Fibroblast of lung (primary cell): ENCODE measurements at regions not wholly inside any gene's neighbourhood (a gene's known extent, or its start where the extent isn't known, plus 50 kb on each side); places are given as distances from the start of the nearest gene placed in this dataset.

Source experiments
- DNase-seq, 2 donors: peaks; one replicate each; pipeline versions ENCODE4 v3.0.0 to v3.0.0-alpha.2; 2010; ENCODE audit warnings: low read depth in 2 of 2
- H2AFZ ChIP-seq: 2 replicates; pipeline ENCODE4 v1.5.1; 2012; ENCODE audit warnings: low read length, control low read depth, inconsistent platforms
- H3K27ac ChIP-seq: 2 replicates; pipeline ENCODE4 v1.5.1; 2011; ENCODE audit warnings: low read length, control low read depth; ENCODE audit not compliant: insufficient read depth
- H3K27me3 ChIP-seq: 2 replicates; pipeline ENCODE4 v1.5.1; 2011; ENCODE audit warnings: mild to moderate bottlenecking, low read length; ENCODE audit not compliant: control insufficient read depth, insufficient read depth
- H3K36me3 ChIP-seq: 2 replicates; pipeline ENCODE4 v1.5.1; 2011; ENCODE audit warnings: low read length; ENCODE audit not compliant: control insufficient read depth, insufficient read depth
- H3K4me1 ChIP-seq: 2 replicates; pipeline ENCODE4 v1.5.1; 2011; ENCODE audit warnings: low read length; ENCODE audit not compliant: control insufficient read depth, insufficient read depth; ENCODE audit errors: extremely low read depth
- H3K4me2 ChIP-seq: 2 replicates; pipeline ENCODE4 v1.5.1; 2011; ENCODE audit warnings: low read length, control low read depth; ENCODE audit not compliant: insufficient read depth; ENCODE audit errors: extremely low read depth
- H3K4me3 ChIP-seq, 4 experiments: fragments of 200-600 bp in 1 of 4; sonication (generic) in 1 of 4; replicated peaks in 1 of 4; 2 replicates each; pipeline ENCODE4 v1.5.1; 2011 to 2016; ENCODE audit warnings: low read length in 4 of 4, low read depth in 3 of 4, mild to moderate bottlenecking in 3 of 4, control low read depth in 2 of 4, inconsistent platforms in 1 of 4, mixed read lengths in 1 of 4; ENCODE audit not compliant: insufficient read depth in 1 of 4; ENCODE audit errors: control extremely low read depth in 1 of 4
- H3K79me2 ChIP-seq: 2 replicates; pipeline ENCODE4 v1.5.1; 2012; ENCODE audit warnings: mild to moderate bottlenecking, low read length, inconsistent platforms; ENCODE audit not compliant: control insufficient read depth, insufficient read depth
- H3K9ac ChIP-seq: 2 replicates; pipeline ENCODE4 v1.5.1; 2011; ENCODE audit warnings: mild to moderate bottlenecking, low read length, control low read depth; ENCODE audit not compliant: insufficient read depth
- H3K9me3 ChIP-seq: 2 replicates; pipeline ENCODE4 v1.5.1; 2012; ENCODE audit warnings: low read depth, low read length; ENCODE audit not compliant: control insufficient read depth, insufficient read depth
- H4K20me1 ChIP-seq: 2 replicates; pipeline ENCODE4 v1.5.1; 2011; ENCODE audit warnings: low read length; ENCODE audit not compliant: control insufficient read depth, insufficient read depth; ENCODE audit errors: extremely low read depth
- CTCF ChIP-seq, 2 donors: IDR thresholded peaks in 1 of 2; conservative IDR thresholded peaks in 1 of 2; 1 replicate in 1 of 2; 2 replicates in 1 of 2; pipeline ENCODE4 v1.5.1; 2011 to 2012; ENCODE audit warnings: low read length in 2 of 2, control low read depth in 1 of 2, inconsistent platforms in 1 of 2, low read depth in 1 of 2, mild to moderate bottlenecking in 1 of 2
- EZH2 ChIP-seq: IDR thresholded peaks from 2 replicates; pipeline ENCODE4 v1.5.1; 2012; ENCODE audit warnings: low read length, control low read depth, mild to moderate bottlenecking; ENCODE audit errors: missing control alignments

- no peaks in the 10 kb centered on the region for H3K9me3 ChIP-seq
- no peak for DNase-seq
- H3K36me3 ChIP-seq, result no peaks in the 10 kb centered on the region
- H3K4me3 ChIP-seq, result no peak overlapping the region
- no peak overlapping the region for H2AFZ ChIP-seq
- H3K27ac ChIP-seq, result no peak overlapping the region
- H4K20me1 ChIP-seq, result no peaks in the 10 kb centered on the region
- H3K79me2 ChIP-seq, result no peaks in the 10 kb centered on the region
- no peak overlapping the region for H3K9ac ChIP-seq
- H3K4me2 ChIP-seq, result no peak overlapping the region
- H3K27me3 ChIP-seq, result no peaks in the 10 kb centered on the region
- no peaks in the 10 kb centered on the region for H3K4me1 ChIP-seq
- TF ChIP-seq CTCF (conservative IDR thresholded peaks at IDR 0.05 in 1 of 2, IDR thresholded peaks at IDR 0.05 in 1 of 2; ENCODE audit: low read depth in 1 of 2, low read length in 2 of 2), result no peak
- TF ChIP-seq EZH2, result no peak
Observed at GRCh38 chr2:122863532-122863931, 1108.1 kb downstream of the TSN start.

DNA sequence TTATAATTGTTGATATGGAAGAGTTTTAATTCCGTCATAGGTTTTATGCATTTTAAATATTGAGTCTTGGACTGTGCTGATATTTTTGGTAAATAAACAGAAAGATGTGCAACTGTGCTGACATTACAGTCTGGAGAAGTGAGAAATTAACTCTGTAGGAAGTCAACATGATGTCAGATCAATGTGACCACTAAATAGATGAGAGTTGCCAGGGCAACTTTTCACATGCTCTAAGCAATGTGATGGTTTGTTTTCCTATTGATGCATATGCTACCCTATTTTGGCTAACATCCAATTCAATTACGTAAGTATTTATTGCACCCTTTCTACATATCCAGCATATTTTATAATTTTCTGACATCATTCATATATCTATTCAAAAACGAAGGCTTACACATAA is 1109.3 kb downstream of the TSN start:
- Histone ChIP-seq H3K4me2 (no peak overlapping the region), H4K20me1 (no peaks in the 10 kb centered on the region), H3K27me3 (no peaks in the 10 kb centered on the region), H3K9me3 (no peaks in the 10 kb centered on the region), H3K79me2 (no peaks in the 10 kb centered on the region), H2AFZ (no peak overlapping the region), H3K4me3 (no peak overlapping the region), H3K36me3 (no peaks in the 10 kb centered on the region), H3K4me1 (no peaks in the 10 kb centered on the region), H3K9ac (no peak overlapping the region), H3K27ac (no peak overlapping the region)
- no peak for TF ChIP-seq CTCF (conservative IDR thresholded peaks at IDR 0.05 in 1 of 2, IDR thresholded peaks at IDR 0.05 in 1 of 2; ENCODE audit: low read depth in 1 of 2, low read length in 2 of 2)
- TF ChIP-seq EZH2, result no peak
- DNase-seq, result no peak

- H3K9me3 ChIP-seq, result no peaks in the 10 kb centered on the region
- H3K27me3 ChIP-seq, result no peaks in the 10 kb centered on the region
- no peak overlapping the region for H3K4me2 ChIP-seq
- no peaks in the 10 kb centered on the region for H3K4me1 ChIP-seq
- no peak overlapping the region for H2AFZ ChIP-seq
- no peak overlapping the region for H3K9ac ChIP-seq
- no peaks in the 10 kb centered on the region for H3K79me2 ChIP-seq
- DNase-seq, result no peak
- no peak overlapping the region for H3K27ac ChIP-seq
- TF ChIP-seq CTCF (conservative IDR thresholded peaks at IDR 0.05 in 1 of 2, IDR thresholded peaks at IDR 0.05 in 1 of 2; ENCODE audit: low read depth in 1 of 2, low read length in 2 of 2), result no peak
- no peak for TF ChIP-seq EZH2
- no peak overlapping the region for H3K4me3 ChIP-seq
- H3K36me3 ChIP-seq, result no peaks in the 10 kb centered on the region
- no peaks in the 10 kb centered on the region for H4K20me1 ChIP-seq
Observed at GRCh38 chr2:122866095-122866494, 1110.6 kb downstream of the TSN start.
